ENCODE measurements at regions not wholly inside any gene's neighbourhood (a gene's known extent, or its start where the extent isn't known, plus 50 kb on each side); places are given as distances from the start of the nearest gene placed in this dataset.

DNA sequence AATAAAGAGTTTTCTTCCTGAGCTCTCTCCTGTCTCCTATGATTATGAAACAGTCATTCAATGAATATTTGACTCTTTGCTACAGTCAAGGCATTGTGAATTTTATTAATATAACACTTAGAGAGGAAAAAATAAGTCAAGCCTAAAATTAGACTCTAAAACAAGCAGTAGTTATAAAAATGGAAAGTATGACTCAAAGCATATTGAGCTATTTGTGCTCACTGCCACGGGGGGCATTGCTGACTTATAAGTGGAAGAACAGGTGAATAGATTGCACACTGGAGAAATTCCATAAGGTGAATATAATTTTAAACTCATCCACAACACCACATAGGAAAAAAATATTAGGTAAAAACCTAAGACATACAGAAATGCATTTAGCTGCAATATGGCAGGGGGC lies 87.7 kb upstream of the CCDC196 start:
- TF ChIP-seq, protein P1, sequence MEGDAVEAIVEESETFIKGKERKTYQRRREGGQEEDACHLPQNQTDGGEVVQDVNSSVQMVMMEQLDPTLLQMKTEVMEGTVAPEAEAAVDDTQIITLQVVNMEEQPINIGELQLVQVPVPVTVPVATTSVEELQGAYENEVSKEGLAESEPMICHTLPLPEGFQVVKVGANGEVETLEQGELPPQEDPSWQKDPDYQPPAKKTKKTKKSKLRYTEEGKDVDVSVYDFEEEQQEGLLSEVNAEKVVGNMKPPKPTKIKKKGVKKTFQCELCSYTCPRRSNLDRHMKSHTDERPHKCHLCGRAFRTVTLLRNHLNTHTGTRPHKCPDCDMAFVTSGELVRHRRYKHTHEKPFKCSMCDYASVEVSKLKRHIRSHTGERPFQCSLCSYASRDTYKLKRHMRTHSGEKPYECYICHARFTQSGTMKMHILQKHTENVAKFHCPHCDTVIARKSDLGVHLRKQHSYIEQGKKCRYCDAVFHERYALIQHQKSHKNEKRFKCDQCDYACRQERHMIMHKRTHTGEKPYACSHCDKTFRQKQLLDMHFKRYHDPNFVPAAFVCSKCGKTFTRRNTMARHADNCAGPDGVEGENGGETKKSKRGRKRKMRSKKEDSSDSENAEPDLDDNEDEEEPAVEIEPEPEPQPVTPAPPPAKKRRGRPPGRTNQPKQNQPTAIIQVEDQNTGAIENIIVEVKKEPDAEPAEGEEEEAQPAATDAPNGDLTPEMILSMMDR (IDR thresholded peaks at IDR 0.05): no peak
- TF ChIP-seq POLR2A (IDR thresholded peaks at IDR 0.05): no peak

All from Peyer's patch (tissue), 4 donors.